Gastrocnemius medialis (tissue), 4 donors: ENCODE measurements at regions not wholly inside any gene's neighbourhood (a gene's known extent, or its start where the extent isn't known, plus 50 kb on each side); places are given as distances from the start of the nearest gene placed in this dataset.

ENCODE experiments used
- ATAC-seq, 2 donors: fragments of 150-250 bp; one replicate each; pipeline ENCODE4 v1.9.1; 2016
- DNase-seq, 2 donors: peaks; one replicate each; pipeline ENCODE4 v3.0.0-alpha.2; 2019
- H3K27ac ChIP-seq, 4 donors: fragments of 200-600 bp; sonication (generic); 1 replicate in 1 of 4; 2 replicates in 3 of 4; pipeline ENCODE4 v1.5.1; 2016 to 2018; ENCODE audit warnings: mild to moderate bottlenecking in 2 of 4, moderate library complexity in 1 of 4
- H3K27me3 ChIP-seq, 3 donors: fragments of 200-600 bp; sonication (generic) in 2 of 3; 1 replicate in 1 of 3; 2 replicates in 2 of 3; pipeline versions ENCODE4 v1.5.1 to v1.6.0; 2016 to 2019; ENCODE audit warnings: mild to moderate bottlenecking in 1 of 3, moderate library complexity in 1 of 3
- H3K36me3 ChIP-seq, 2 donors: fragments of 200-600 bp; sonication (generic) in 1 of 2; one replicate each; pipeline ENCODE4 v1.5.1; 2017 to 2018
- H3K4me1 ChIP-seq, 2 donors: fragments of 200-600 bp; sonication (generic) in 1 of 2; one replicate each; pipeline ENCODE4 v1.5.1; 2016 to 2017; ENCODE audit warnings: mild to moderate bottlenecking in 2 of 2
- H3K4me3 ChIP-seq, 4 donors: fragments of 200-600 bp; sonication (generic) in 3 of 4; 1 replicate in 1 of 4; 2 replicates in 3 of 4; pipeline ENCODE4 v1.5.1; 2016 to 2019; ENCODE audit warnings: mild to moderate bottlenecking in 2 of 4
- H3K9me3 ChIP-seq, 3 donors: fragments of 200-600 bp; sonication (generic) in 2 of 3; 1 replicate in 1 of 3; 2 replicates in 2 of 3; pipeline ENCODE4 v1.5.1; 2016 to 2019
- CTCF ChIP-seq, 5 experiments: fragments of 450-650 bp in 3 of 5; fragments of 200-600 bp in 2 of 5; sonication (generic) in 2 of 5; IDR thresholded peaks in 4 of 5; conservative IDR thresholded peaks in 1 of 5; 1 replicate in 4 of 5; 2 replicates in 1 of 5; pipeline ENCODE4 v1.5.1; 2016 to 2019; ENCODE audit warnings: antibody characterized with exemption in 5 of 5, mild to moderate bottlenecking in 3 of 5, moderate library complexity in 3 of 5
- POLR2A ChIP-seq, 2 donors: fragments of 450-650 bp; IDR thresholded peaks; one replicate each; pipeline ENCODE4 v1.6.1; 2017; ENCODE audit warnings: antibody characterized with exemption in 2 of 2, mild to moderate bottlenecking in 2 of 2, moderate library complexity in 2 of 2
- in situ Hi-C, 4 donors: fragments of 200-750 bp; cut with MboI; loops; one replicate each; pipeline versions ENCODE4 v1.15.0 to v1.8.0; 2017; ENCODE audit warnings: low sequenced_read_pairs in 4 of 4
- intact Hi-C: fragments of 100-400 bp; cut with DNase I; formaldehyde crosslinking; loops from one replicate; pipeline ENCODE4 v1.15.1; 2023; ENCODE audit warnings: low total_unique reads

GRCh38 chr10:44089671-44090070, 295.2 kb downstream of the CXCL12 start:
- Histone ChIP-seq H3K4me1 (no peaks in the 10 kb centered on the region), H3K27ac (no peak overlapping the region), H3K9me3 (no peaks in the 10 kb centered on the region), H3K27me3 (no peaks in the 10 kb centered on the region), H3K36me3 (no peaks in the 10 kb centered on the region), H3K4me3 (no peak overlapping the region)
- in situ Hi-C loops = no loop called here
- TF ChIP-seq POLR2A (IDR thresholded peaks at IDR 0.05) = no peak
- no peak for TF ChIP-seq CTCF (IDR thresholded peaks at IDR 0.05 in 4 of 5, conservative IDR thresholded peaks at IDR 0.05 in 1 of 5)
- intact Hi-C loops = no loop called here
- ATAC-seq (no peak), DNase-seq (no peak)

- H3K36me3 ChIP-seq = no peaks in the 10 kb centered on the region
- no peak for TF ChIP-seq POLR2A (IDR thresholded peaks at IDR 0.05)
- TF ChIP-seq CTCF (IDR thresholded peaks at IDR 0.05 in 4 of 5, conservative IDR thresholded peaks at IDR 0.05 in 1 of 5) = no peak
- intact Hi-C loops = no loop called here
- no peaks in the 10 kb centered on the region for H3K4me1 ChIP-seq
- no peak overlapping the region for H3K27ac ChIP-seq
- ATAC-seq (no peak), DNase-seq (no peak)
- no peaks in the 10 kb centered on the region for H3K27me3 ChIP-seq
- in situ Hi-C loops = no loop called here
- H3K4me3 ChIP-seq = no peak overlapping the region
- no peaks in the 10 kb centered on the region for H3K9me3 ChIP-seq
Observed at GRCh38 chr10:44087403-44087802, 297.5 kb downstream of the CXCL12 start.

- Histone ChIP-seq H3K27me3 (no peaks in the 10 kb centered on the region), H3K36me3 (no peaks in the 10 kb centered on the region), H3K9me3 (no peaks in the 10 kb centered on the region), H3K4me3 (no peak overlapping the region), H3K4me1 (no peaks in the 10 kb centered on the region), H3K27ac (no peak overlapping the region)
- DNase-seq = no peak
- ATAC-seq = no peak
- no peak for TF ChIP-seq CTCF (IDR thresholded peaks at IDR 0.05 in 4 of 5, conservative IDR thresholded peaks at IDR 0.05 in 1 of 5)
- no peak for TF ChIP-seq POLR2A (IDR thresholded peaks at IDR 0.05)
- in situ Hi-C loops = no loop called here
- intact Hi-C loops = no loop called here
Observed at GRCh38 chr10:44083719-44084400, 301.0 kb downstream of the CXCL12 start.

GRCh38 chr10:44071479-44071878, 313.4 kb downstream of the CXCL12 start:
- H3K9me3 ChIP-seq = no peaks in the 10 kb centered on the region
- no peaks in the 10 kb centered on the region for H3K36me3 ChIP-seq
- H3K4me3 ChIP-seq = no peak overlapping the region
- ATAC-seq = no peak
- H3K27ac ChIP-seq = no peak overlapping the region
- intact Hi-C loops (no loop called here), in situ Hi-C loops (loop anchor here in 1 of 4 donors (25.0 kb wide), 1 partner anchor 384 kb away; no protein-coding TSS in a partner anchor)
- no peak for DNase-seq
- H3K27me3 ChIP-seq = no peaks in the 10 kb centered on the region
- TF ChIP-seq POLR2A (IDR thresholded peaks at IDR 0.05) (no peak), CTCF (IDR thresholded peaks at IDR 0.05 in 4 of 5, conservative IDR thresholded peaks at IDR 0.05 in 1 of 5) (no peak)
- no peaks in the 10 kb centered on the region for H3K4me1 ChIP-seq

GRCh38 chr10:44070282-44070681, 314.6 kb downstream of the CXCL12 start:
- intact Hi-C loops = no loop called here
- no peak for ATAC-seq
- DNase-seq = no peak
- H3K4me1 ChIP-seq = no peaks in the 10 kb centered on the region
- no peaks in the 10 kb centered on the region for H3K9me3 ChIP-seq
- H3K4me3 ChIP-seq = no peak overlapping the region
- H3K27ac ChIP-seq = no peak overlapping the region
- no peaks in the 10 kb centered on the region for H3K36me3 ChIP-seq
- H3K27me3 ChIP-seq = no peaks in the 10 kb centered on the region
- in situ Hi-C loops = loop anchor here in 1 of 4 donors (25.0 kb wide), 1 partner anchor 383 kb away; no protein-coding TSS in a partner anchor
- TF ChIP-seq CTCF (IDR thresholded peaks at IDR 0.05 in 4 of 5, conservative IDR thresholded peaks at IDR 0.05 in 1 of 5) (no peak), POLR2A (IDR thresholded peaks at IDR 0.05) (no peak)
